Neuronal stem cell (in vitro differentiated cells): ENCODE measurements at regions not wholly inside any gene's neighbourhood (a gene's known extent, or its start where the extent isn't known, plus 50 kb on each side); places are given as distances from the start of the nearest gene placed in this dataset.

Experiments used
- DNase-seq: peaks from one replicate; pipeline ENCODE4 v3.0.0-alpha.2; 2013; ENCODE audit warnings: low spot score
- H2AFZ ChIP-seq: one replicate; pipeline ENCODE4 v1.6.1; 2013; ENCODE audit warnings: mild to moderate bottlenecking, low read length, inconsistent platforms
- H2AK5ac ChIP-seq: 2 replicates; pipeline ENCODE4 v1.6.1; 2013; ENCODE audit warnings: low read depth, mild to moderate bottlenecking, inconsistent platforms, low read length, moderate library complexity, mixed read lengths
- H2BK120ac ChIP-seq: 2 replicates; pipeline ENCODE4 v1.6.1; 2013; ENCODE audit warnings: low read depth, mild to moderate bottlenecking, inconsistent platforms, low read length, moderate library complexity, mixed read lengths
- H2BK12ac ChIP-seq: one replicate; pipeline ENCODE4 v1.6.1; 2013; ENCODE audit warnings: low read length, inconsistent platforms
- H2BK15ac ChIP-seq: 2 replicates; pipeline ENCODE4 v1.6.1; 2013; ENCODE audit warnings: mild to moderate bottlenecking, low read length, inconsistent platforms, mixed read lengths
- H2BK5ac ChIP-seq: one replicate; pipeline ENCODE4 v1.6.1; 2013; ENCODE audit warnings: inconsistent platforms, mild to moderate bottlenecking, low read length, moderate library complexity
- H3K14ac ChIP-seq: one replicate; pipeline ENCODE4 v1.6.1; 2013; ENCODE audit warnings: low read length, inconsistent platforms
- H3K18ac ChIP-seq: 2 replicates; pipeline ENCODE4 v1.6.1; 2013; ENCODE audit warnings: low read length, inconsistent platforms
- H3K23ac ChIP-seq: 2 replicates; pipeline ENCODE4 v1.6.1; 2013; ENCODE audit warnings: low read depth, mild to moderate bottlenecking, mixed read lengths, low read length, inconsistent platforms; ENCODE audit not compliant: poor library complexity
- H3K27ac ChIP-seq: replicated peaks from 3 replicates; pipeline ENCODE4 v1.5.1; 2013; ENCODE audit warnings: low read length, inconsistent platforms
- H3K27me3 ChIP-seq, 3 experiments: 2 replicates each; pipeline ENCODE4 v1.6.1; 2013; ENCODE audit warnings: low read length in 3 of 3, mild to moderate bottlenecking in 2 of 3, inconsistent platforms in 1 of 3, low read depth in 1 of 3, mixed read lengths in 1 of 3, moderate library complexity in 1 of 3; ENCODE audit not compliant: control insufficient read depth in 3 of 3, insufficient read depth in 3 of 3
- H3K36me3 ChIP-seq, 2 donors: replicated peaks in 1 of 2; 2 replicates each; pipeline ENCODE4 v1.6.1; 2013; ENCODE audit warnings: low read length in 2 of 2; ENCODE audit not compliant: control insufficient read depth in 2 of 2, insufficient read depth in 2 of 2
- H3K4ac ChIP-seq: 2 replicates; pipeline ENCODE4 v1.6.1; 2013; ENCODE audit warnings: inconsistent platforms, mild to moderate bottlenecking, low read length, moderate library complexity
- H3K4me1 ChIP-seq, 2 donors: 1 replicate in 1 of 2; 2 replicates in 1 of 2; pipeline ENCODE4 v1.6.1; 2013; ENCODE audit warnings: low read length in 2 of 2, low read depth in 1 of 2; ENCODE audit not compliant: control insufficient read depth in 2 of 2, insufficient read depth in 1 of 2
- H3K4me2 ChIP-seq: one replicate; pipeline ENCODE4 v1.6.1; 2013; ENCODE audit warnings: mild to moderate bottlenecking, low read length, inconsistent platforms; ENCODE audit not compliant: insufficient read depth, poor library complexity, severe bottlenecking
- H3K4me3 ChIP-seq, 2 donors: 2 replicates each; pipeline ENCODE4 v1.5.1; 2013; ENCODE audit warnings: low read length in 2 of 2, mild to moderate bottlenecking in 2 of 2, inconsistent platforms in 1 of 2, moderate library complexity in 1 of 2
- H3K79me1 ChIP-seq: one replicate; pipeline ENCODE4 v1.6.1; 2013; ENCODE audit warnings: low read depth, mild to moderate bottlenecking, inconsistent platforms, low read length, moderate library complexity
- H3K9ac ChIP-seq: one replicate; pipeline ENCODE4 v1.6.1; 2013; ENCODE audit warnings: mild to moderate bottlenecking, low read depth, low read length, inconsistent platforms; ENCODE audit not compliant: poor library complexity
- H3K9me3 ChIP-seq, 2 donors: replicated peaks in 1 of 2; 2 replicates each; pipeline versions ENCODE3 to v1.6.1; 2013; ENCODE audit warnings: low read length in 2 of 2, mild to moderate bottlenecking in 2 of 2, inconsistent platforms in 1 of 2, low read depth in 1 of 2, mixed read lengths in 1 of 2, moderate library complexity in 1 of 2; ENCODE audit not compliant: control insufficient read depth in 2 of 2, insufficient read depth in 1 of 2
- H4K8ac ChIP-seq: one replicate; pipeline ENCODE4 v1.6.1; 2013; ENCODE audit warnings: low read depth, mild to moderate bottlenecking, inconsistent platforms, low read length, moderate library complexity
- H4K91ac ChIP-seq: one replicate; pipeline ENCODE4 v1.6.1; 2013; ENCODE audit warnings: low read length, low read depth, mild to moderate bottlenecking, inconsistent platforms; ENCODE audit not compliant: poor library complexity
- WGBS, 2 donors: extraction: QIAGEN DNeasy Blood & Tissue Kit; methylation state at CpG; one replicate each; pipeline ENCODE4 v1.1.7; 2013; ENCODE audit warnings: missing lambda C conversion rate in 2 of 2, mixed read lengths in 1 of 2; ENCODE audit not compliant: insufficient read length in 2 of 2, insufficient replicate concordance in 1 of 2; ENCODE audit errors: extremely low coverage in 2 of 2; 5-methylcytosine and 5-hydroxymethylcytosine counted together

DNA sequence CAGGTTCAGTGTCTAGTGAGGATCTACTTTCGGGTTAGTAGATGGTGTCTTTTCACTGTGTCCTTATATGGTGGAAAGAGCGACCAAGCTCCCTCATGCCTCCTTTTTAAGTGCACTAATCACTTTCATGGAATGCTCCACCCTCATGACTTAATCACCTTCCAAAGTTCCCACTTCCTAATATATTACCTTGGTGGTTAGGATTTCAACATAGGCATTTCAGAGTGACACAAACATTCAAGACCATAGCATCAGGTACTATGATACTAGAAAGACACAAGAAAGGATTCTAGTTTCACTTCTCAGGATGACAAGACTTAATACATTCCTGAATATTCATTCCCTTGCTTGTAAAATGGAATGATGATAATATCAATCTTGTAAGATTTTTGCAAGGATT, 119.1 kb upstream of the FAM3C start:
- Histone ChIP-seq H3K9ac (no peak overlapping the region), H3K27me3 (no peaks in the 10 kb centered on the region), H4K8ac (no peak overlapping the region), H3K4me1 (no peaks in the 10 kb centered on the region), H3K27ac (no peak overlapping the region), H3K79me1 (no peaks in the 10 kb centered on the region), H3K4ac (no peak overlapping the region), H3K9me3 (peaks cover 10 to 13% of the 10 kb centered on the region in 2 donors), H3K14ac (no peak overlapping the region), H2AK5ac (no peak overlapping the region), H3K4me2 (no peak overlapping the region), H3K4me3 (no peak overlapping the region), H3K18ac (no peak overlapping the region), H4K91ac (no peak overlapping the region), H3K23ac (no peak overlapping the region), H2AFZ (no peak overlapping the region), H2BK120ac (no peak overlapping the region), H2BK12ac (no peak overlapping the region), H2BK15ac (no peak overlapping the region), H2BK5ac (no peak overlapping the region), H3K36me3 (no peaks in the 10 kb centered on the region)
- no peak for DNase-seq
- no CpG with 5 or more reads among the region's 2 CpGs for WGBS, 2 donors

DNA sequence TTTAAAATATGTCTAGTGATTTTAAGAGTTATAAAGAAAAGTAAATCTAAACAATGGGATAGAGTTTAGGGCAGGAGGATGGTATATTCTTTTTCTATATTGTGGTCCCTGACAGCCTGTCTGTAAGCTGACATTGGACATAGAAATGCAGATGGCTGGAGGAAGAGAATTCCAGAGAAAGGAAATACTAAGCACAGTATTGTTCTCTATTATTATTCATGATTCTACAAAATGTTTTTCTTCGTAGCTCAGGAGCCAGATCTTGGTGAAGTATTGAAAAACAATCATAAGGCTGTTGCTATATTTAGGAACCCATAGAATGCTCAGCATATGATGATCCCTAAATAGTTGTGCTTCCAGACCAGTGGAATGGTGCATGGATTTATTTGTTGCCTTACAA, 117.0 kb upstream of the FAM3C start:
- Histone ChIP-seq H4K91ac (no peak overlapping the region), H2BK120ac (no peak overlapping the region), H3K9ac (no peak overlapping the region), H3K23ac (no peak overlapping the region), H3K18ac (no peak overlapping the region), H3K27me3 (no peaks in the 10 kb centered on the region), H3K4me3 (no peak overlapping the region), H3K4ac (no peak overlapping the region), H2BK5ac (no peak overlapping the region), H4K8ac (no peak overlapping the region), H3K14ac (no peak overlapping the region), H3K36me3 (no peaks in the 10 kb centered on the region), H3K9me3 (peaks cover 13 to 21% of the 10 kb centered on the region in 2 donors), H3K79me1 (no peaks in the 10 kb centered on the region), H2BK15ac (no peak overlapping the region), H3K27ac (no peak overlapping the region), H2AK5ac (no peak overlapping the region), H2BK12ac (no peak overlapping the region), H2AFZ (no peak overlapping the region), H3K4me2 (no peak overlapping the region), H3K4me1 (no peaks in the 10 kb centered on the region)
- no CpG with 5 or more reads among the region's 1 CpG for WGBS, 2 donors
- no peak for DNase-seq

- H2BK12ac ChIP-seq = no peak overlapping the region
- no peak for DNase-seq
- no peaks in the 10 kb centered on the region for H3K79me1 ChIP-seq
- no peaks in the 10 kb centered on the region for H3K27me3 ChIP-seq
- H3K23ac ChIP-seq = no peak overlapping the region
- no peak overlapping the region for H3K9ac ChIP-seq
- whole genome bisulfite sequencing, 2 donors = no CpG with 5 or more reads among the region's 5 CpGs
- H4K91ac ChIP-seq = no peak overlapping the region
- no peak overlapping the region for H3K4ac ChIP-seq
- no peak overlapping the region for H2AFZ ChIP-seq
- H4K8ac ChIP-seq = no peak overlapping the region
- H3K4me3 ChIP-seq = no peak overlapping the region
- H2BK5ac ChIP-seq = no peak overlapping the region
- no peak overlapping the region for H3K27ac ChIP-seq
- H3K18ac ChIP-seq = no peak overlapping the region
- H2AK5ac ChIP-seq = no peak overlapping the region
- no peak overlapping the region for H2BK15ac ChIP-seq
- peaks cover 15 to 35% of the 10 kb centered on the region in 2 donors for H3K9me3 ChIP-seq
- no peak overlapping the region for H3K14ac ChIP-seq
- H2BK120ac ChIP-seq = no peak overlapping the region
- no peaks in the 10 kb centered on the region for H3K4me1 ChIP-seq
- H3K36me3 ChIP-seq = no peaks in the 10 kb centered on the region
- no peak overlapping the region for H3K4me2 ChIP-seq
Measured at GRCh38 chr7:121510858-121511482, 114.9 kb upstream of the FAM3C start.

- Histone ChIP-seq H3K18ac (no peak overlapping the region), H3K27me3 (no peaks in the 10 kb centered on the region), H3K14ac (no peak overlapping the region), H3K4me2 (no peak overlapping the region), H3K4me1 (no peaks in the 10 kb centered on the region), H3K9ac (no peak overlapping the region), H3K27ac (no peak overlapping the region), H3K4me3 (no peak overlapping the region), H3K9me3 (peaks cover 15 to 42% of the 10 kb centered on the region in 2 donors), H2BK12ac (no peak overlapping the region), H2BK5ac (no peak overlapping the region), H4K91ac (no peak overlapping the region), H3K23ac (no peak overlapping the region), H2BK120ac (no peak overlapping the region), H4K8ac (no peak overlapping the region), H3K36me3 (no peaks in the 10 kb centered on the region), H2BK15ac (no peak overlapping the region), H2AFZ (no peak overlapping the region), H3K79me1 (no peaks in the 10 kb centered on the region), H3K4ac (no peak overlapping the region), H2AK5ac (no peak overlapping the region)
- DNase-seq = no peak
- no CpG with 5 or more reads among the region's 2 CpGs for WGBS, 2 donors
Measured at GRCh38 chr7:121510302-121510701, 114.2 kb upstream of the FAM3C start.
